AG09309 (cell line): ENCODE measurements at regions not wholly inside any gene's neighbourhood (a gene's known extent, or its start where the extent isn't known, plus 50 kb on each side); places are given as distances from the start of the nearest gene placed in this dataset.

Experiments
- DNase-seq: peaks from one replicate; pipeline ENCODE4 v3.0.0-alpha.2; 2010; ENCODE audit warnings: low read depth
- H3K4me3 ChIP-seq: 2 replicates; pipeline ENCODE4 v1.5.1; 2011; ENCODE audit warnings: mild to moderate bottlenecking, low read depth, low read length, moderate library complexity; ENCODE audit not compliant: control insufficient read depth
- TF ChIP-seq, protein P1 (sequence below): IDR thresholded peaks from 2 replicates; pipeline ENCODE4 v1.5.1; 2011; ENCODE audit warnings: mild to moderate bottlenecking, low read depth, low read length, inconsistent platforms; ENCODE audit not compliant: insufficient read depth, control insufficient read depth; ENCODE audit errors: missing control alignments

GRCh38 chr6:169052462-169052861 is 201.2 kb downstream of the THBS2 start:
- DNase-seq: no peak
- no peak overlapping the region for H3K4me3 ChIP-seq
- TF ChIP-seq, protein P1, sequence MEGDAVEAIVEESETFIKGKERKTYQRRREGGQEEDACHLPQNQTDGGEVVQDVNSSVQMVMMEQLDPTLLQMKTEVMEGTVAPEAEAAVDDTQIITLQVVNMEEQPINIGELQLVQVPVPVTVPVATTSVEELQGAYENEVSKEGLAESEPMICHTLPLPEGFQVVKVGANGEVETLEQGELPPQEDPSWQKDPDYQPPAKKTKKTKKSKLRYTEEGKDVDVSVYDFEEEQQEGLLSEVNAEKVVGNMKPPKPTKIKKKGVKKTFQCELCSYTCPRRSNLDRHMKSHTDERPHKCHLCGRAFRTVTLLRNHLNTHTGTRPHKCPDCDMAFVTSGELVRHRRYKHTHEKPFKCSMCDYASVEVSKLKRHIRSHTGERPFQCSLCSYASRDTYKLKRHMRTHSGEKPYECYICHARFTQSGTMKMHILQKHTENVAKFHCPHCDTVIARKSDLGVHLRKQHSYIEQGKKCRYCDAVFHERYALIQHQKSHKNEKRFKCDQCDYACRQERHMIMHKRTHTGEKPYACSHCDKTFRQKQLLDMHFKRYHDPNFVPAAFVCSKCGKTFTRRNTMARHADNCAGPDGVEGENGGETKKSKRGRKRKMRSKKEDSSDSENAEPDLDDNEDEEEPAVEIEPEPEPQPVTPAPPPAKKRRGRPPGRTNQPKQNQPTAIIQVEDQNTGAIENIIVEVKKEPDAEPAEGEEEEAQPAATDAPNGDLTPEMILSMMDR: no peak

- TF ChIP-seq, protein P1: no peak
- H3K4me3 ChIP-seq: no peak overlapping the region
- DNase-seq: no peak
Measured at GRCh38 chr6:169051371-169051770, 202.3 kb downstream of the THBS2 start.

- TF ChIP-seq, protein P1: no peak
- H3K4me3 ChIP-seq: no peak overlapping the region
- no peak for DNase-seq
Measured at GRCh38 chr6:169048865-169049205, 204.8 kb downstream of the THBS2 start.

GRCh38 chr6:169048185-169048864 is 205.3 kb downstream of the THBS2 start:
- DNase-seq: no peak
- no peak overlapping the region for H3K4me3 ChIP-seq
- TF ChIP-seq, protein P1: no peak

DNA sequence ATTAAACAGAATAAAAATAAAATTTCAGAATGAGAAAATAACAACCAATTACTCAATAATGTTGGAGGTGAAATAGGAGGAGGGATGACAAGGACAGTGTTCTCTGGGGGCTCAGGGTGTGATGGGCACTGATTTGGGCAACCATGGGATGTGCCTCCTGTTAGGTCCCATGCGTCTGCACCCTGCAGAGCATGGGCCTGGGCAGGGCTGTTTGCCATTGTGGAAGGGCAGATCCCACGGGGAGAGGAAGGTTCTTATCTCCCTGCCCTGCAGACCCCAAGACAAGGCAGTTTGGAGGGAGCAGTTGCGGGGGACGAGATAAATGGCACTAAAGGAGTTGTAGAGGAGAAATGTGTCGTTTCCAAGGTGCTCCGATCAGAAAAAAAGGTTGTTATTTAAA is 206.3 kb downstream of the THBS2 start:
- no peak for DNase-seq
- TF ChIP-seq, protein P1: no peak
- H3K4me3 ChIP-seq: no peak overlapping the region

- DNase-seq: peak; percentile 70
- no peak overlapping the region for H3K4me3 ChIP-seq
- TF ChIP-seq, protein P1: no peak
Measured at GRCh38 chr6:169046483-169047192, 207.0 kb downstream of the THBS2 start.
